Bone marrow (tissue), 2 donors: ENCODE measurements at regions not wholly inside any gene's neighbourhood (a gene's known extent, or its start where the extent isn't known, plus 50 kb on each side); places are given as distances from the start of the nearest gene placed in this dataset.

Experiments
- DNase-seq, 2 donors: peaks; one replicate each; lab custom pipeline; 2025; lab: John Stamatoyannopoulos, UW

GRCh38 chrX:9196961-9197640, 163.2 kb upstream of the FAM9B start:
- no peak for DNase-seq

DNA sequence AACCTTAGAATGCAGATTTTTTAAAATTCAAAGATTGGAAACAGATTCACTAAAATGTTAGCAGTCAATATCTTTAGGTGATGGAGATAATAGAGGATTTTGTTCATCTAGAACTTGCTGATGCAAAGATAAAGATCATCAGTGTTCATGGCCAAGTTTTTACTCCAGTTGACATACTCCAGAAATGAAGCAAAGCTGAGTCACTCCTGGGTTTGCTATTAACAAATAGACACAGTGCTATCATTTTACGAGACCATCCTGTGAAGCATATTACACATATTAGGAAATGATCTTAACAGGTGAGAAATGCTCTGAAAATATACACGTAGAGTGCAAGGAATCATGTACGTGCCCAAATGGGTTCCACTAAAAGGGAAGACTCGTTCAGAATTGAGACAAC, 170.6 kb upstream of the FAM9B start:
- DNase-seq, result no peak

GRCh38 chrX:9205599-9206223, 171.8 kb upstream of the FAM9B start:
- DNase-seq, result no peak

GRCh38 chrX:9207142-9207541, 173.2 kb upstream of the FAM9B start:
- DNase-seq, result no peak

- DNase-seq, result no peak
Measured at GRCh38 chrX:9211269-9211668, 177.3 kb upstream of the FAM9B start.

DNA sequence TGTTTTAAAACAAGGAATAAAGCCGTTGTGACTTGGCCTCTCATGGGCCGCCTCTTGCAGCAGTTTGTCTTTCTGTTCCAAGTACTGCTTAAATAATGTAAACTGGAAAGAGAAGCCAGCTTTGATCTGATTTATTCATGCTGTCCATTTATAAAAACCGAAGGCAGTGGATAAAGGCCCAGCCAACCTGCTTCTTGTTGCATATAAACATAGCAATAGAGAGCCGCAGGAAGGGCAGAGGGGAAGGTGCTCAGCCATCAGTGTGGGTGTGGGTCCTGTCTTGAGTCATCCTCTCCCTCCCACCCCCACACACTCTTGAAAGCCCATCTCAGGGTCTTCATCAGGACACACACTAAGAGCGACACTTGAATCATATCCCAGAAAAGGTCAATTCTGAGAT, 187.9 kb upstream of the FAM9B start:
- no peak for DNase-seq

- no peak for DNase-seq
Measured at GRCh38 chrX:9222299-9222698, 188.4 kb upstream of the FAM9B start.

- no peak for DNase-seq
Measured at GRCh38 chrX:9227276-9227675, 193.3 kb upstream of the FAM9B start.

DNA sequence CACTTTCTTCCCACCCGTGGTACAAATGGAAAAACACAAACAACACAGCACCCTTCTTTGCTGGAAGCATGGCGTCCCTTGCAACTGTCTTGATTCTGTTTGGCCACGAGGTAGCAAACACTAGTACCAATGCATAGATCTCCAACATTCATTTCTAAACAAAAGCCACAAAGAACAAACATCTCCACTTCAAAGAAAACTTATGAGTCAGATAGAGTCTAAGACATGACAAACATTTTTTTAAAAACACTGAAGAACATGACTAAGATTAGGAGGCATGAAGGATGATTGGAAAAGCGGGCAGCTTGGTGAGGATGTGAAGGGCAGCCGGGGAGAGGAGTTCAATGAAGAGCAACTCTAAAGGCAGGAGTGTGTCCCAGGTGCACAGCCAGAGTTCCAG, 197.6 kb upstream of the FAM9B start:
- no peak for DNase-seq

DNA sequence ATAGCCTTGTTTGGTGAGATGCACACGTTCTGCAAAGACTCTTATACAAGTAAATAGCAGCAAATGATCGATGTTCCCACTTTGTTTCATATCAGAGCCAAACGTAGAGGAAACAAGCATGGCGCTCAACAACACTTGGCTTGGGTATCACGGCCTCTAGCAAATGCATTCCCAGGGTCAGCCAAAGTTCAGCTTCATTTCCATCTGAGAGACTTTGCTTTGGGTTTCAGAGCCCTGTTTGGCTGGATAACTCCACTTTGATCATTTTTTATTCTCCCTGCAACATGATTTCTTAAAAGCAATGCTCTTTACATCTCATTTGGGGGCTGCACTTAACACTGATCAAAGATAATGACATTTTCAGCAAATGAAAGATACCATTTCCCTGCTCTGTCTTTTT, 199.2 kb upstream of the FAM9B start:
- no peak for DNase-seq

GRCh38 chrX:9234315-9234714, 200.4 kb upstream of the FAM9B start:
- no peak for DNase-seq

- no peak for DNase-seq
Measured at GRCh38 chrX:9235722-9236121, 201.8 kb upstream of the FAM9B start.

DNA sequence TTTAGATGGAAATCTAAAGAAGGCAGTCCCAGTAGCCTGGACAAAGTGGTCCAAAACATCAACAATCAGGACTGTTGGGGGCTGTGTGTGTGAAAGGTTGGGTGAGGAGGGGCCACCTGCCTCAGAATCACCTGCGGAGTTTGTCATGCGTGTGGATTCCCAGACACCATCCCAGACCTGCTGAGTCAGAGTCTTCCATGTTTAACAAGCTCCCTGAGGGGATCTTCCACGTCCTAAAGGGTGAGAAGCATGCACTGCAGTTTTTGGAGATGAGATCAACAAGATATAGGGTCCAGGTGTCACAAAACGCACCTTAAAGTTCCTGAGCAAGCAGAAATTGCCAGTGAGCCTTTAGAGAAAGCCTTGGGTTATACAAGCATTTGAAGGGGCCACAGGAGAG, 207.0 kb upstream of the FAM9B start:
- DNase-seq, result no peak

DNA sequence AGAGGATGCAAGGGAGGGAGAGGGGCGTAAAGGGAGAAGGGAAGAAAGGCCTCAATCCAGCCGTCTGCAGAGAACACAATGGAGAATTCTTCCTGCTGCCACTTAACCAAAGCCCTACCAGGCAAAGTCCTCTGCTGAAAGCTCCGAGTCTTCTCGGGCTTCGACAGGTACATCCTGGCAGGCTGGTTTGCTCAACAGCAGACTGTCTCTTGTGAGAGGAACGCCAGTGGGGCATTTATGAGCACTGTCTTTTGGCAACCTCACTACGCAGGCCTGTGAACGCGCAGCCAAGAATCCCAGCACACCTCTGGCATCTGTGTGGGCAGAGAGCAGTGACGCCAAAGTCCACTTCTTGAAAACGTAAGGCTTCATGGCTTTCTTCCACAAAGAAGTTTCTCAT, 207.5 kb upstream of the FAM9B start:
- no peak for DNase-seq

- no peak for DNase-seq
Measured at GRCh38 chrX:9249051-9249846, 215.3 kb upstream of the FAM9B start.

GRCh38 chrX:9252182-9252581, 212.7 kb upstream of the TBL1X start:
- no peak for DNase-seq

DNA sequence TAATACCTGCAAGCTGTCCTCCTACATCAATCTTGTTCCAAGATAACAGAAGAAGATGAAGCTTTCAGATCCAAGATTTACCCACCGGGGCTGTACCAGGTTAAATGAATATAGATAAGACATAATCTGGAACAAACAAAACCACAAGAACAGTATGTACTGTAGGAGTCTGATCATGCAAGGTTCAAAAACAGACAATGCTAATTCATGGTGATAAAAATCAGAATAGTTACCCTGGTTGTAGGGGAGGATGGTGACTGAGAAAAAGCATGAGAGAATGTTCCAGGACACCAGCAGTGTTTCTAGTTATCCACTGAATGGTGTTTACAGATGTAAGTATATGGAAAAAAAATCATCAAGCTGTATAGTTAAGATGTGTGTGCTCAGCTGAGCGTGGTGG, 211.6 kb upstream of the TBL1X start:
- no peak for DNase-seq

GRCh38 chrX:9257718-9258420, 207.0 kb upstream of the TBL1X start:
- DNase-seq, result no peak

GRCh38 chrX:9258421-9259104, 206.3 kb upstream of the TBL1X start:
- DNase-seq, result no peak

GRCh38 chrX:9260603-9261002, 204.3 kb upstream of the TBL1X start:
- DNase-seq, result no peak

DNA sequence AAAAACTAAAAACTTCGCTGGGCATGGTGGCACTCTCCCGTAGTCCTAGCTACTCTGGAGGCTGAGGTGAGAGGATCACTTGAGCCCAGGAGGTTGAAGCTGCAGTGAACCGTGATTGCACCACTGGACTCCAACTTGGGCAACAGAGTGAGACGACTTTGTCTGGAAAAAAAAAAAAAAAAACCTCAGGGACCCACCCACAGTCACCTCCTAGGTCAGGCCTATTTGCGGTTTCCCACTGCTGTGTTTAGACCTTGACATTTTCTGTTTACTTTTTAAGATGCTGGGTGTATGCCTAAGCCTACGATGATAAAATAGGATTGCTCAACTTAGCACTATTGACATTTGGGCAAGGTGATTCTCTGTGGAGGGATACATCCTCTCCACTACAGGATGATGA, 197.4 kb upstream of the TBL1X start:
- no peak for DNase-seq

GRCh38 chrX:9269134-9269533, 195.7 kb upstream of the TBL1X start:
- no peak for DNase-seq
